ENCODE measurements at regions not wholly inside any gene's neighbourhood (a gene's known extent, or its start where the extent isn't known, plus 50 kb on each side); places are given as distances from the start of the nearest gene placed in this dataset.

GRCh38 chr15:60212536-60212935 lies 185.2 kb downstream of the ANXA2 start:
- DNase-seq (ENCODE audit: low spot score): no peak

- no peak for DNase-seq (ENCODE audit: low spot score)
These were observed 184.3 kb downstream of the ANXA2 start for GRCh38 chr15:60213377-60214000.

- DNase-seq (ENCODE audit: low spot score): no peak
These were observed 183.6 kb downstream of the ANXA2 start for GRCh38 chr15:60214201-60214600.

- no peak for DNase-seq (ENCODE audit: low spot score)
These were observed 182.4 kb downstream of the ANXA2 start for GRCh38 chr15:60215225-60215963.

GRCh38 chr15:60217161-60217560 lies 180.6 kb downstream of the ANXA2 start:
- DNase-seq (ENCODE audit: low spot score): no peak

GRCh38 chr15:60218256-60218655 lies 179.5 kb downstream of the ANXA2 start:
- DNase-seq (ENCODE audit: low spot score): no peak

- no peak for DNase-seq (ENCODE audit: low spot score)
These were observed 177.9 kb downstream of the ANXA2 start for GRCh38 chr15:60219866-60220265.

GRCh38 chr15:60221356-60221755 lies 176.4 kb downstream of the ANXA2 start:
- DNase-seq (ENCODE audit: low spot score): no peak

- DNase-seq (ENCODE audit: low spot score): no peak
These were observed 175.4 kb downstream of the ANXA2 start for GRCh38 chr15:60222404-60222803.

- DNase-seq (ENCODE audit: low spot score): no peak
These were observed 174.6 kb downstream of the ANXA2 start for GRCh38 chr15:60223176-60223575.

GRCh38 chr15:60226924-60227323 lies 170.9 kb downstream of the ANXA2 start:
- DNase-seq (ENCODE audit: low spot score): no peak

- peak; percentile 51 for DNase-seq (ENCODE audit: low spot score)
These were observed 169.7 kb downstream of the ANXA2 start for GRCh38 chr15:60228101-60228500.

GRCh38 chr15:60228619-60229018 lies 169.2 kb downstream of the ANXA2 start:
- DNase-seq (ENCODE audit: low spot score): no peak

GRCh38 chr15:60235951-60236710 lies 161.7 kb downstream of the ANXA2 start:
- no peak for DNase-seq (ENCODE audit: low spot score)

GRCh38 chr15:60237446-60237845 lies 160.3 kb downstream of the ANXA2 start:
- DNase-seq (ENCODE audit: low spot score): no peak

- no peak for DNase-seq (ENCODE audit: low spot score)
These were observed 154.0 kb downstream of the ANXA2 start for GRCh38 chr15:60243769-60244168.

- DNase-seq (ENCODE audit: low spot score): no peak
These were observed 153.0 kb downstream of the ANXA2 start for GRCh38 chr15:60244813-60245212.

GRCh38 chr15:60250316-60250715 lies 147.5 kb downstream of the ANXA2 start:
- DNase-seq (ENCODE audit: low spot score): no peak

GRCh38 chr15:60251300-60252070 lies 146.3 kb downstream of the ANXA2 start:
- DNase-seq (ENCODE audit: low spot score): no peak

- no peak for DNase-seq (ENCODE audit: low spot score)
These were observed 143.4 kb downstream of the ANXA2 start for GRCh38 chr15:60254416-60254815.

GRCh38 chr15:60255390-60255789 lies 142.4 kb downstream of the ANXA2 start:
- DNase-seq (ENCODE audit: low spot score): no peak

GRCh38 chr15:60257591-60258159 lies 140.1 kb downstream of the ANXA2 start:
- DNase-seq (ENCODE audit: low spot score): no peak

Measured in umbilical cord (tissue), 1 donor.